ENCODE measurements at regions not wholly inside any gene's neighbourhood (a gene's known extent, or its start where the extent isn't known, plus 50 kb on each side); places are given as distances from the start of the nearest gene placed in this dataset.

GRCh38 chr9:17905366-17905765 lies 326.5 kb downstream of the SH3GL2 start:
- Mint-ChIP-seq H3K4me1 (peaks cover 9 to 11% of the 10 kb centered on the region in 2 experiments; a peak in 3 of 4 replicates), H3K27ac (no peak overlapping the region), H3K4me3 (peak overlapping the region; percentile 68 to 86), H3K27me3 (ENCODE audit: low read depth) (peaks cover 79% of the 10 kb centered on the region), H3K9me3 (no peaks in the 10 kb centered on the region; a peak in 1 of 5 replicates), H3K36me3 (ENCODE audit: insufficient read depth in 1 of 3, low read depth in 3 of 3) (no peaks in the 10 kb centered on the region; a peak in 2 of 7 replicates)
- peaks cover 34% of the 10 kb centered on the region for H3K27me3 ChIP-seq (ENCODE audit: insufficient read depth, low read length)
- H4K5ac ChIP-seq (ENCODE audit: insufficient read length, low read depth, low read length): no peak overlapping the region
- H4K8ac ChIP-seq (replicated peaks; ENCODE audit: insufficient read length, low read depth, low read length): no peak overlapping the region
- no peak overlapping the region for H3T11ph ChIP-seq (ENCODE audit: low read length)
- no peak overlapping the region for H2BK5ac ChIP-seq (ENCODE audit: insufficient read length, low read length)
- H3K23me2 ChIP-seq (ENCODE audit: insufficient read length, low read depth, low read length, poor library complexity, severe bottlenecking): peaks cover 14% of the 10 kb centered on the region
- no peak overlapping the region for H2BK12ac ChIP-seq (ENCODE audit: insufficient read length, low read depth, low read length)
- no peak overlapping the region for H3K9ac ChIP-seq (ENCODE audit: extremely low read depth, insufficient read length, low read length)
- no peak overlapping the region for H2AK5ac ChIP-seq (ENCODE audit: insufficient read length, low read length)
- no peak overlapping the region for H3K4ac ChIP-seq (ENCODE audit: low read depth, low read length)
- H3K23ac ChIP-seq (ENCODE audit: insufficient read length, low read depth, low read length): no peak overlapping the region
- H3K14ac ChIP-seq (ENCODE audit: insufficient read depth, low read length): no peak overlapping the region
- no peak overlapping the region for H2BK15ac ChIP-seq (ENCODE audit: low read depth, low read length)
- no peak overlapping the region for H3K18ac ChIP-seq (ENCODE audit: insufficient read length, low read depth, low read length)
- no peak for DNase-seq
- no peaks in the 10 kb centered on the region for H3K4me1 ChIP-seq (ENCODE audit: insufficient read depth, low read length)
- no peaks in the 10 kb centered on the region for H4K20me1 ChIP-seq (ENCODE audit: control insufficient read depth, insufficient read depth, insufficient read length)
- no peak overlapping the region for H2BK120ac ChIP-seq (ENCODE audit: low read depth, low read length, poor library complexity, severe bottlenecking)
- H3K56ac ChIP-seq (ENCODE audit: insufficient read length, low read depth, low read length): no peak overlapping the region
- H2AFZ ChIP-seq (ENCODE audit: low read length): no peak overlapping the region
- WGBS (ENCODE audit: extremely low coverage, insufficient read length, low lambda C conversion rate): no CpG with 5 or more reads among the region's 9 CpGs
- no peak overlapping the region for H2BK20ac ChIP-seq (ENCODE audit: low read depth, low read length, poor library complexity, severe bottlenecking)
- no peak overlapping the region for H4K91ac ChIP-seq (ENCODE audit: insufficient read length, low read depth, low read length)
- H3K27ac ChIP-seq (ENCODE audit: insufficient read length, low read depth, low read length): no peak overlapping the region
- peak overlapping the region; percentile 84 for H3K4me2 ChIP-seq (ENCODE audit: insufficient read depth, insufficient read length, low read length)
- H3K79me2 ChIP-seq (ENCODE audit: insufficient read depth, low read length): no peaks in the 10 kb centered on the region
- TF ChIP-seq CTCF (conservative IDR thresholded peaks at IDR 0.05): no peak
- no peaks in the 10 kb centered on the region for H3K79me1 ChIP-seq (ENCODE audit: insufficient read depth, low read depth, low read length, poor library complexity, severe bottlenecking)
- no peaks in the 10 kb centered on the region for H3K9me3 ChIP-seq (ENCODE audit: control insufficient read depth, low read depth, low read length)
